ENCODE measurements at regions not wholly inside any gene's neighbourhood (a gene's known extent, or its start where the extent isn't known, plus 50 kb on each side); places are given as distances from the start of the nearest gene placed in this dataset.

GRCh38 chr6:98587555-98587954 is 246.8 kb upstream of the POU3F2 start:
- Histone ChIP-seq H4K8ac (ENCODE audit: extremely low read depth, insufficient read depth, low read length) (no peak overlapping the region), H2BK12ac (ENCODE audit: low read depth, low read length) (no peak overlapping the region), H3K9me3 (ENCODE audit: insufficient read depth in 2 of 2, low read depth in 1 of 2, low read length in 1 of 2) (no peaks in the 10 kb centered on the region), H3K4ac (replicated peaks; ENCODE audit: insufficient read length, low read depth, low read length) (no peak overlapping the region), H2BK15ac (ENCODE audit: low read length) (no peak overlapping the region), H3K4me2 (ENCODE audit: insufficient read depth in 1 of 2, low read depth in 2 of 2, low read length in 2 of 2) (no peak overlapping the region), H3K14ac (ENCODE audit: insufficient read length) (no peak overlapping the region), H3K23ac (ENCODE audit: insufficient read length) (no peak overlapping the region), H3K9ac (replicated peaks in 1 of 4; ENCODE audit: extremely low read depth in 1 of 4, low read depth in 3 of 4, low read length in 3 of 4) (no peak overlapping the region), H2BK20ac (ENCODE audit: low read length) (no peak overlapping the region), H2AK5ac (ENCODE audit: low read depth, low read length) (no peak overlapping the region), H3K79me1 (ENCODE audit: low read depth, low read length) (no peaks in the 10 kb centered on the region), H2BK120ac (replicated peaks; ENCODE audit: low read depth, low read length) (no peak overlapping the region), H3K27me3 (replicated peaks in 1 of 4; ENCODE audit: control insufficient read depth in 3 of 4, extremely low read depth in 1 of 4, insufficient read depth in 3 of 4, low read length in 3 of 4) (no peaks in the 10 kb centered on the region), H3K79me2 (ENCODE audit: control insufficient read depth in 1 of 2, insufficient read depth in 2 of 2, low read length in 2 of 2) (no peaks in the 10 kb centered on the region), H2AFZ (ENCODE audit: low read length) (no peak overlapping the region), H3K18ac (ENCODE audit: extremely low read depth, low read length) (no peak overlapping the region), H3K56ac (replicated peaks; ENCODE audit: insufficient read length, low read depth, low read length) (no peak overlapping the region), H3K36me3 (ENCODE audit: control insufficient read depth in 2 of 4, insufficient read depth in 4 of 4, low read length in 3 of 4) (no peaks in the 10 kb centered on the region), H3K27ac (ENCODE audit: low read depth, low read length) (no peak overlapping the region), H3K4me3 (ENCODE audit: extremely low read depth in 1 of 4, insufficient read depth in 2 of 4, low read depth in 3 of 4, low read length in 4 of 4) (no peak overlapping the region), H2BK5ac (ENCODE audit: low read depth, low read length) (no peak overlapping the region), H4K91ac (replicated peaks; ENCODE audit: insufficient read length, low read length) (no peak overlapping the region), H4K5ac (ENCODE audit: insufficient read length, low read depth, low read length) (no peak overlapping the region), H3K23me2 (ENCODE audit: low read depth, low read length) (no peaks in the 10 kb centered on the region), H3K4me1 (replicated peaks in 1 of 4; ENCODE audit: control insufficient read depth in 3 of 4, insufficient read depth in 4 of 4, low read length in 3 of 4) (peaks cover 0 to 2% (median 0%) of the 10 kb centered on the region in 4 experiments; a peak in 1 of 7 replicates), H4K20me1 (replicated peaks in 1 of 2; ENCODE audit: control insufficient read depth in 1 of 2, insufficient read depth in 2 of 2, low read length in 2 of 2) (no peaks in the 10 kb centered on the region)
- FAIRE-seq, result no peak
- no peak for DNase-seq (ENCODE audit: low read depth in 1 of 2, low spot score in 2 of 2)
- ChIA-PET POLR2A (ENCODE audit: partially characterized antibody) (no interaction called here), CTCF (ENCODE audit: partially characterized antibody) (interaction anchor here (0.6 to 1.1 kb wide), 3 partner anchors 48 to 427 kb away, joined by 3 to 4 read pairs (median 4); no protein-coding TSS in a partner anchor)
- WGBS, 2 experiments (ENCODE audit: extremely low coverage in 1 of 2, insufficient coverage in 1 of 2, insufficient read length in 1 of 2, insufficient replicate concordance in 2 of 2, low coverage in 1 of 2, low lambda C conversion rate in 2 of 2, missing lambda C conversion rate in 1 of 2), result 87% methylated on average over 4 of the region's 4 CpGs; no CpG with 5 or more reads in 1 of the 2 experiments
- TF ChIP-seq EGR1 (IDR thresholded peaks at IDR 0.05; ENCODE audit: borderline replicate concordance, low read depth, low read length) (no peak), ZNF274 (IDR thresholded peaks at IDR 0.05; ENCODE audit: borderline replicate concordance, extremely low read depth, low read length) (no peak), CBX8 (IDR thresholded peaks at IDR 0.05; ENCODE audit: borderline replicate concordance, low read depth, low read length) (no peak), SP4 (IDR thresholded peaks at IDR 0.05; ENCODE audit: low read length) (no peak), RNF2 (IDR thresholded peaks at IDR 0.05; ENCODE audit: borderline replicate concordance, low read depth, low read length, missing control alignments, poor library complexity, severe bottlenecking) (no peak), NRF1 (IDR thresholded peaks at IDR 0.05; ENCODE audit: low read depth, low read length) (no peak), BACH1 (IDR thresholded peaks at IDR 0.05; ENCODE audit: low read length) (no peak), TCF12 (IDR thresholded peaks at IDR 0.05; ENCODE audit: low read depth, low read length) (no peak), BRCA1 (IDR thresholded peaks at IDR 0.05; ENCODE audit: low read depth, low read length) (no peak), CHD1 (IDR thresholded peaks at IDR 0.05; ENCODE audit: low read depth, low read length) (no peak), PHF8 (conservative IDR thresholded peaks at IDR 0.05; ENCODE audit: low read depth, low read length) (no peak), ATF3 (IDR thresholded peaks at IDR 0.05; ENCODE audit: insufficient read depth, low read depth, low read length) (no peak), POLR2AphosphoS5 (IDR thresholded peaks at IDR 0.05; ENCODE audit: low read depth, low read length) (no peak), GTF2F1 (IDR thresholded peaks at IDR 0.05; ENCODE audit: borderline replicate concordance, low read depth, low read length) (no peak), EZH2 (IDR thresholded peaks at IDR 0.05; ENCODE audit: low read depth, low read length, severe bottlenecking) (no peak)
